ENCODE measurements at regions not wholly inside any gene's neighbourhood (a gene's known extent, or its start where the extent isn't known, plus 50 kb on each side); places are given as distances from the start of the nearest gene placed in this dataset.

GRCh38 chr6:145247692-145248419, 487.5 kb downstream of the EPM2A start:
- TF ChIP-seq CTCF (IDR thresholded peaks at IDR 0.05) (no peak), POLR2A (IDR thresholded peaks at IDR 0.05) (no peak), POLR2AphosphoS5 (IDR thresholded peaks at IDR 0.05) (no peak), EP300 (IDR thresholded peaks at IDR 0.05) (no peak)

Data from suprapubic skin (tissue), 4 donors.